HCT116 (cell line): ENCODE measurements at regions not wholly inside any gene's neighbourhood (a gene's known extent, or its start where the extent isn't known, plus 50 kb on each side); places are given as distances from the start of the nearest gene placed in this dataset.

ENCODE experiments used
- CEBPB ChIP-seq: IDR thresholded peaks from 2 replicates; pipeline ENCODE4 v1.6.1; 2012; ENCODE audit warnings: low read depth
- CTCF ChIP-seq, 3 experiments: fragments of 200-600 bp in 1 of 3; sonication (generic) in 1 of 3; IDR thresholded peaks in 2 of 3; conservative IDR thresholded peaks in 1 of 3; 2 replicates each; pipeline ENCODE4 v1.5.1; 2012 to 2017; ENCODE audit warnings: low read depth in 2 of 3, low read length in 2 of 3, antibody characterized with exemption in 1 of 3, borderline replicate concordance in 1 of 3, control low read depth in 1 of 3, mild to moderate bottlenecking in 1 of 3, mixed read lengths in 1 of 3, mixed run types in 1 of 3, moderate library complexity in 1 of 3; ENCODE audit not compliant: insufficient read depth in 1 of 3
- ELF1 ChIP-seq: IDR thresholded peaks from 2 replicates; pipeline ENCODE4 v1.6.1; 2012; ENCODE audit warnings: low read depth, borderline replicate concordance
- EZH2 ChIP-seq: fragments of 200-600 bp; sonication (generic); IDR thresholded peaks from 2 replicates; pipeline ENCODE4 v1.6.1; 2017; ENCODE audit warnings: antibody characterized with exemption, mixed run types
- EZH2phosphoT487 ChIP-seq: fragments of 200-600 bp; IDR thresholded peaks from 2 replicates; pipeline ENCODE4 v1.6.1; 2018; ENCODE audit warnings: antibody characterized with exemption, borderline replicate concordance
- JUND ChIP-seq: IDR thresholded peaks from 2 replicates; pipeline ENCODE4 v1.6.1; 2012
- POLR2A ChIP-seq: IDR thresholded peaks from 2 replicates; pipeline ENCODE4 v1.7.0; 2011; ENCODE audit warnings: borderline replicate concordance; ENCODE audit not compliant: insufficient read depth, insufficient read length; ENCODE audit errors: extremely low read depth
- POLR2AphosphoS5 ChIP-seq: IDR thresholded peaks from 2 replicates; pipeline ENCODE4 v1.6.1; 2011; ENCODE audit warnings: mild to moderate bottlenecking, low read depth, low read length, moderate library complexity
- ZBTB33 ChIP-seq: IDR thresholded peaks from 2 replicates; pipeline ENCODE4 v1.6.1; 2011; ENCODE audit warnings: mild to moderate bottlenecking, low read length, moderate library complexity; ENCODE audit not compliant: insufficient replicate concordance; ENCODE audit errors: extremely low read depth
- ZNF274 ChIP-seq: fragments of 200-500 bp; sonication (Bioruptor generic); IDR thresholded peaks from 2 replicates; pipeline ENCODE4 v1.6.1; 2014; ENCODE audit warnings: mild to moderate bottlenecking, low read depth, low read length, inconsistent platforms

- no peak for TF ChIP-seq CTCF (IDR thresholded peaks at IDR 0.05 in 2 of 3, conservative IDR thresholded peaks at IDR 0.05 in 1 of 3; ENCODE audit: borderline replicate concordance in 1 of 3, insufficient read depth in 1 of 3, low read depth in 2 of 3, low read length in 2 of 3)
- no peak for TF ChIP-seq JUND
- TF ChIP-seq POLR2AphosphoS5 = no peak
- no peak for TF ChIP-seq ZBTB33
- TF ChIP-seq ELF1 = no peak
- no peak for TF ChIP-seq CEBPB
- no peak for TF ChIP-seq EZH2
- no peak for TF ChIP-seq POLR2A
- TF ChIP-seq EZH2phosphoT487 = no peak
- no peak for TF ChIP-seq ZNF274
These were observed 196.8 kb downstream of the HEPH start for GRCh38 chrX:66360894-66361293.
